ENCODE measurements at regions not wholly inside any gene's neighbourhood (a gene's known extent, or its start where the extent isn't known, plus 50 kb on each side); places are given as distances from the start of the nearest gene placed in this dataset.

- no peak for DNase-seq (ENCODE audit: low spot score)
- TF ChIP-seq ATF3 (IDR thresholded peaks at IDR 0.05): no peak
- no peak for TF ChIP-seq ZBTB33 (IDR thresholded peaks at IDR 0.05)
- TF ChIP-seq YY1 (IDR thresholded peaks at IDR 0.05): no peak
- no peak for TF ChIP-seq NR2F2 (IDR thresholded peaks at IDR 0.05)
- TF ChIP-seq EGR1 (IDR thresholded peaks at IDR 0.05; ENCODE audit: low read depth in 2 of 2): no peak
- no peak for TF ChIP-seq RXRA (IDR thresholded peaks at IDR 0.05)
- TF ChIP-seq FOXA1 (IDR thresholded peaks at IDR 0.05): no peak
- TF ChIP-seq JUND (IDR thresholded peaks at IDR 0.05): no peak
- no peak for TF ChIP-seq SP1 (IDR thresholded peaks at IDR 0.05)
- no peak for TF ChIP-seq MAX (IDR thresholded peaks at IDR 0.05)
- no peak for TF ChIP-seq CTCF (IDR thresholded peaks at IDR 0.05; ENCODE audit: low read depth, low read length, missing input control)
- TF ChIP-seq RAD21 (IDR thresholded peaks at IDR 0.05): no peak
- TF ChIP-seq REST (IDR thresholded peaks at IDR 0.05): no peak
- no peak for TF ChIP-seq HNF4A (conservative IDR thresholded peaks at IDR 0.05)
- no peak for TF ChIP-seq FOXA2 (IDR thresholded peaks at IDR 0.05)
- TF ChIP-seq HNF4G (IDR thresholded peaks at IDR 0.05): no peak
- TF ChIP-seq GABPA (IDR thresholded peaks at IDR 0.05 in 1 of 2, conservative IDR thresholded peaks at IDR 0.05 in 1 of 2): no peak
- no peak for TF ChIP-seq TAF1 (conservative IDR thresholded peaks at IDR 0.05)
- H3K27me3 ChIP-seq (ENCODE audit: control insufficient read depth in 4 of 4, insufficient read depth in 4 of 4, low read length in 3 of 4): peaks cover 0 to 15% (median 0%) of the 10 kb centered on the region in 4 donors
- 77% methylated on average over 4 of the region's 4 CpGs for WGBS
- no peaks in the 10 kb centered on the region for H3K9me3 ChIP-seq (ENCODE audit: control insufficient read depth in 4 of 4, low read length in 3 of 4)
- H3K9ac ChIP-seq (ENCODE audit: low read depth in 1 of 2, low read length in 2 of 2): no peak overlapping the region
- H3K27ac ChIP-seq (ENCODE audit: low read depth in 1 of 2, low read length in 2 of 2): no peak overlapping the region
- no peaks in the 10 kb centered on the region for H3K4me1 ChIP-seq (ENCODE audit: control insufficient read depth in 4 of 4, insufficient read depth in 4 of 4, low read length in 3 of 4)
- H3K36me3 ChIP-seq (ENCODE audit: control insufficient read depth in 4 of 4, insufficient read depth in 3 of 4, low read depth in 1 of 4, low read length in 3 of 4): no peaks in the 10 kb centered on the region
- H3K4me3 ChIP-seq (ENCODE audit: low read depth in 1 of 3, low read length in 3 of 3): no peak overlapping the region
Observed at GRCh38 chr17:33545124-33545523, 252.0 kb upstream of the ASIC2 start.

Data from liver (tissue), 8 donors.